ENCODE measurements at regions not wholly inside any gene's neighbourhood (a gene's known extent, or its start where the extent isn't known, plus 50 kb on each side); places are given as distances from the start of the nearest gene placed in this dataset.

- no peaks in the 10 kb centered on the region for H3K4me1 ChIP-seq (ENCODE audit: control insufficient read depth, insufficient read depth, low read length)
- ChIA-PET CTCF (no interaction called here), POLR2A (no interaction called here), SMC1A (ENCODE audit: uncharacterized antibody, unreplicated experiment) (interaction anchor here (1.2 kb wide), 1 partner anchor 15 kb away, joined by 4 read pairs; no protein-coding TSS in a partner anchor), RAD21 (ENCODE audit: unreplicated experiment) (no interaction called here)
- H3K9me3 ChIP-seq (replicated peaks; ENCODE audit: control insufficient read depth, insufficient read depth, low read length), result no peaks in the 10 kb centered on the region
- no peak overlapping the region for H3K27ac ChIP-seq (ENCODE audit: control insufficient read depth, insufficient read depth)
- BruUV-seq (replicated peaks), result no TSS peak
- intact Hi-C loops (cut with micrococcal nuclease; ENCODE audit: unreplicated experiment) (no loop called here), in situ Hi-C loops (cut with MboI) (no loop called here)
- H3K36me3 ChIP-seq (ENCODE audit: control insufficient read depth in 2 of 2, insufficient read depth in 2 of 2, low read length in 1 of 2), result no peaks in the 10 kb centered on the region
- H3K27me3 ChIP-seq (replicated peaks in 1 of 2; ENCODE audit: control insufficient read depth in 2 of 2, insufficient read depth in 2 of 2, low read length in 1 of 2), result no peaks in the 10 kb centered on the region
- no peak for ATAC-seq
- H4K20me1 ChIP-seq (ENCODE audit: control insufficient read depth, insufficient read depth), result no peaks in the 10 kb centered on the region
- TF ChIP-seq SP1 (IDR thresholded peaks at IDR 0.05; ENCODE audit: low read depth, low read length), result no peak
- no peak for TF ChIP-seq CEBPB (IDR thresholded peaks at IDR 0.05; ENCODE audit: borderline replicate concordance in 1 of 2, low read depth in 2 of 2, low read length in 2 of 2)
- no peak for TF ChIP-seq POU2F2 (IDR thresholded peaks at IDR 0.05; ENCODE audit: borderline replicate concordance, low read depth, low read length)
- no peak for TF ChIP-seq POLR2AphosphoS5 (IDR thresholded peaks at IDR 0.05; ENCODE audit: low read length)
- no peak for TF ChIP-seq EP300 (IDR thresholded peaks at IDR 0.05; ENCODE audit: borderline replicate concordance in 1 of 2, control insufficient read depth in 1 of 2, low read depth in 2 of 2, low read length in 2 of 2)
- no peak for TF ChIP-seq HDAC6 (IDR thresholded peaks at IDR 0.05; ENCODE audit: unreplicated experiment)
- TF ChIP-seq NKRF (conservative IDR thresholded peaks at IDR 0.05), result no peak
- TF ChIP-seq NR2F1 (conservative IDR thresholded peaks at IDR 0.05), result no peak
- TF ChIP-seq, protein P1, sequence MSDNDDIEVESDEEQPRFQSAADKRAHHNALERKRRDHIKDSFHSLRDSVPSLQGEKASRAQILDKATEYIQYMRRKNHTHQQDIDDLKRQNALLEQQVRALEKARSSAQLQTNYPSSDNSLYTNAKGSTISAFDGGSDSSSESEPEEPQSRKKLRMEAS (IDR thresholded peaks at IDR 0.05; ENCODE audit: low read depth, low read length), result no peak
- H2AFZ ChIP-seq (ENCODE audit: control insufficient read depth, low read depth, low read length), result no peak overlapping the region
- 29% methylated on average over 4 of the region's 4 CpGs for WGBS (ENCODE audit: insufficient coverage, insufficient replicate concordance, low lambda C conversion rate, missing lambda C conversion rate)
- no peak overlapping the region for H3K4me2 ChIP-seq (ENCODE audit: control insufficient read depth, insufficient read depth)
- no peak overlapping the region for H3K4me3 ChIP-seq
- no peak overlapping the region for H3K9ac ChIP-seq (ENCODE audit: control insufficient read depth, insufficient read depth, low read length)
- no peak for FAIRE-seq
- no peak for DNase-seq (ENCODE audit: low read depth, low spot score)
- H3K79me2 ChIP-seq (ENCODE audit: control insufficient read depth, insufficient read depth, low read length), result no peaks in the 10 kb centered on the region
Measured at GRCh38 chr4:17068891-17069290, 170.4 kb upstream of the LDB2 start.
